H9 (cell line): ENCODE measurements at regions not wholly inside any gene's neighbourhood (a gene's known extent, or its start where the extent isn't known, plus 50 kb on each side); places are given as distances from the start of the nearest gene placed in this dataset.

Experiments
- DNase-seq: peaks from one replicate; pipeline ENCODE4 v3.0.0-alpha.2; 2017
- H2AFZ ChIP-seq: one replicate; pipeline ENCODE4 v1.6.1; 2013; ENCODE audit warnings: mild to moderate bottlenecking, low read length, control low read depth, moderate library complexity
- H2AK5ac ChIP-seq: 2 replicates; pipeline ENCODE4 v1.6.1; 2013; ENCODE audit warnings: low read length, control low read depth, mixed read lengths; ENCODE audit not compliant: insufficient read length
- H2BK120ac ChIP-seq: one replicate; pipeline ENCODE4 v1.6.1; 2013; ENCODE audit warnings: low read depth, mild to moderate bottlenecking, low read length, control low read depth, inconsistent platforms; ENCODE audit not compliant: poor library complexity, severe bottlenecking
- H2BK12ac ChIP-seq: 2 replicates; pipeline ENCODE4 v1.6.1; 2013; ENCODE audit warnings: low read length, control low read depth, mixed read lengths, low read depth; ENCODE audit not compliant: insufficient read length
- H2BK15ac ChIP-seq: 2 replicates; pipeline ENCODE4 v1.6.1; 2013; ENCODE audit warnings: low read depth, low read length, control low read depth
- H2BK20ac ChIP-seq: one replicate; pipeline ENCODE4 v1.6.1; 2013; ENCODE audit warnings: low read depth, mild to moderate bottlenecking, low read length, control low read depth, inconsistent platforms; ENCODE audit not compliant: poor library complexity, severe bottlenecking
- H2BK5ac ChIP-seq: 2 replicates; pipeline ENCODE4 v1.6.1; 2013; ENCODE audit warnings: low read length, control low read depth, mixed read lengths; ENCODE audit not compliant: insufficient read length
- H3K14ac ChIP-seq: 2 replicates; pipeline ENCODE4 v1.6.1; 2013; ENCODE audit warnings: low read length, control low read depth; ENCODE audit not compliant: insufficient read depth
- H3K18ac ChIP-seq: 2 replicates; pipeline ENCODE4 v1.6.1; 2013; ENCODE audit warnings: low read depth, mild to moderate bottlenecking, mixed read lengths, low read length, control low read depth; ENCODE audit not compliant: insufficient read length
- H3K23ac ChIP-seq: 2 replicates; pipeline ENCODE4 v1.6.1; 2013; ENCODE audit warnings: low read length, control low read depth, mixed read lengths, low read depth; ENCODE audit not compliant: insufficient read length
- H3K23me2 ChIP-seq: 2 replicates; pipeline ENCODE4 v1.6.1; 2013; ENCODE audit warnings: low read depth, mild to moderate bottlenecking, mixed read lengths, low read length, control low read depth; ENCODE audit not compliant: insufficient read length, poor library complexity, severe bottlenecking
- H3K27ac ChIP-seq: 2 replicates; pipeline ENCODE4 v1.5.1; 2013; ENCODE audit warnings: low read length, control low read depth, mixed read lengths, low read depth; ENCODE audit not compliant: insufficient read length
- H3K27me3 ChIP-seq: 2 replicates; pipeline ENCODE4 v1.6.1; 2013; ENCODE audit warnings: low read length, control low read depth, inconsistent platforms; ENCODE audit not compliant: insufficient read depth
- H3K4ac ChIP-seq: 2 replicates; pipeline ENCODE4 v1.6.1; 2013; ENCODE audit warnings: low read depth, mild to moderate bottlenecking, control low read depth, inconsistent platforms, low read length, moderate library complexity
- H3K4me1 ChIP-seq: 2 replicates; pipeline ENCODE4 v1.6.1; 2013; ENCODE audit warnings: low read length, control low read depth, inconsistent platforms; ENCODE audit not compliant: insufficient read depth
- H3K4me2 ChIP-seq: 2 replicates; pipeline ENCODE4 v1.6.1; 2013; ENCODE audit warnings: low read length, control low read depth, mixed read lengths; ENCODE audit not compliant: insufficient read length, insufficient read depth
- H3K56ac ChIP-seq: 2 replicates; pipeline ENCODE4 v1.6.1; 2013; ENCODE audit warnings: low read depth, mild to moderate bottlenecking, mixed read lengths, low read length, control low read depth; ENCODE audit not compliant: insufficient read length
- H3K79me1 ChIP-seq: 2 replicates; pipeline ENCODE4 v1.6.1; 2013; ENCODE audit warnings: low read depth, mild to moderate bottlenecking, moderate library complexity, low read length, control low read depth, inconsistent platforms; ENCODE audit not compliant: insufficient read depth, poor library complexity, severe bottlenecking
- H3K79me2 ChIP-seq: 2 replicates; pipeline ENCODE4 v1.6.1; 2013; ENCODE audit warnings: low read length, control low read depth, inconsistent platforms; ENCODE audit not compliant: insufficient read depth
- H3K9ac ChIP-seq: 2 replicates; pipeline ENCODE4 v1.6.1; 2013; ENCODE audit warnings: low read length, control low read depth, mixed read lengths; ENCODE audit not compliant: insufficient read length; ENCODE audit errors: extremely low read depth
- H3K9me3 ChIP-seq: one replicate; pipeline ENCODE4 v1.6.1; 2013; ENCODE audit warnings: low read depth, low read length, inconsistent platforms; ENCODE audit not compliant: control insufficient read depth
- H3T11ph ChIP-seq: one replicate; pipeline ENCODE4 v1.6.1; 2013; ENCODE audit warnings: mild to moderate bottlenecking, low read length, control low read depth, inconsistent platforms
- H4K20me1 ChIP-seq: one replicate; pipeline ENCODE4 v1.6.1; 2013; ENCODE audit not compliant: control insufficient read depth, insufficient read length, insufficient read depth
- H4K5ac ChIP-seq: 2 replicates; pipeline ENCODE4 v1.6.1; 2013; ENCODE audit warnings: low read depth, mild to moderate bottlenecking, mixed read lengths, low read length, control low read depth; ENCODE audit not compliant: insufficient read length
- H4K8ac ChIP-seq: replicated peaks from 2 replicates; pipeline ENCODE4 v1.6.1; 2013; ENCODE audit warnings: low read length, control low read depth, mixed read lengths, low read depth; ENCODE audit not compliant: insufficient read length
- H4K91ac ChIP-seq: 2 replicates; pipeline ENCODE4 v1.6.1; 2013; ENCODE audit warnings: low read depth, mild to moderate bottlenecking, moderate library complexity, mixed read lengths, low read length, control low read depth; ENCODE audit not compliant: insufficient read length
- H3K27ac Mint-ChIP-seq, 3 experiments: 2 replicates in 2 of 3; 3 replicates in 1 of 3; pipeline ENCODE4 v1.8.0; 2020 to 2021; ENCODE audit warnings: mixed read lengths in 3 of 3, mild to moderate bottlenecking in 1 of 3, moderate library complexity in 1 of 3
- H3K27me3 Mint-ChIP-seq: 2 replicates; pipeline ENCODE4 v1.8.0; 2021; ENCODE audit warnings: low read depth, mild to moderate bottlenecking, moderate library complexity, mixed read lengths
- H3K36me3 Mint-ChIP-seq, 3 experiments: 2 replicates in 2 of 3; 3 replicates in 1 of 3; pipeline ENCODE4 v1.8.0; 2020 to 2021; ENCODE audit warnings: low read depth in 3 of 3, mixed read lengths in 3 of 3; ENCODE audit not compliant: insufficient read depth in 1 of 3
- H3K4me1 Mint-ChIP-seq, 2 experiments: 2 replicates each; pipeline ENCODE4 v1.8.0; 2020; ENCODE audit warnings: mixed read lengths in 2 of 2
- H3K4me3 Mint-ChIP-seq, 2 experiments: 2 replicates in 1 of 2; 3 replicates in 1 of 2; pipeline ENCODE4 v1.8.0; 2020 to 2021; ENCODE audit warnings: mild to moderate bottlenecking in 2 of 2, mixed read lengths in 2 of 2, moderate library complexity in 1 of 2
- H3K9me3 Mint-ChIP-seq, 2 experiments: 2 replicates in 1 of 2; 3 replicates in 1 of 2; pipeline ENCODE4 v1.8.0; 2020; ENCODE audit warnings: mild to moderate bottlenecking in 2 of 2, mixed read lengths in 2 of 2, moderate library complexity in 1 of 2
- WGBS: extraction: QIAGEN DNeasy Blood & Tissue Kit; methylation state at CpG from one replicate; pipeline ENCODE4 v1.1.7; 2013; ENCODE audit warnings: missing lambda C conversion rate, low lambda C conversion rate, mixed read lengths; ENCODE audit not compliant: insufficient read length; ENCODE audit errors: extremely low coverage; 5-methylcytosine and 5-hydroxymethylcytosine counted together
- TF ChIP-seq, protein P1 (sequence below): fragments of 200-600 bp; sonication (generic); conservative IDR thresholded peaks from 3 replicates; pipeline ENCODE4 v1.8.0; 2021; ENCODE audit warnings: antibody characterized with exemption, mild to moderate bottlenecking

DNA sequence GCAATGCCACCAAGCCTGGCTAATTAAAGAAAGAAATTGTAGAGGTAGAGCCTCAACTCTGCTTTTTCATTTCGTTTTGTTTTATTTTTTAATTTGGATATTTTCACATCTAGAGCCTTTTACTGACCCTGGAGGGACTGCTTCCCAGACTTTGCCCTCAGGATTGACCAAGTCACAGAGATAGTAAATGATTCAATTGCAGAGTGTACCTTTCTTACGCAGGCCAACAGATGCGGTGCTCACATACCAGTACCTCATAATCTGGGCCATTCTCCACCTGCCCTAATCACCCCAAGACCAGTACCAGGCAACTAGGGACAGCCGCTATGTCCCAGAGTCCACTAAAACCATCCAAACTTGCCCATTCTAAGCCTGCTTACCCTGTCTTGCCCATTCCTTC is 110.8 kb downstream of the DDX1 start:
- no peak overlapping the region for H3K4me3 Mint-ChIP-seq
- H2BK12ac ChIP-seq = no peak overlapping the region
- no peak overlapping the region for H4K5ac ChIP-seq
- peaks cover 0 to 4% of the 10 kb centered on the region in 2 experiments; a peak in 2 of 4 replicates for H3K4me1 Mint-ChIP-seq
- H3K79me1 ChIP-seq = no peaks in the 10 kb centered on the region
- TF ChIP-seq, protein P1, sequence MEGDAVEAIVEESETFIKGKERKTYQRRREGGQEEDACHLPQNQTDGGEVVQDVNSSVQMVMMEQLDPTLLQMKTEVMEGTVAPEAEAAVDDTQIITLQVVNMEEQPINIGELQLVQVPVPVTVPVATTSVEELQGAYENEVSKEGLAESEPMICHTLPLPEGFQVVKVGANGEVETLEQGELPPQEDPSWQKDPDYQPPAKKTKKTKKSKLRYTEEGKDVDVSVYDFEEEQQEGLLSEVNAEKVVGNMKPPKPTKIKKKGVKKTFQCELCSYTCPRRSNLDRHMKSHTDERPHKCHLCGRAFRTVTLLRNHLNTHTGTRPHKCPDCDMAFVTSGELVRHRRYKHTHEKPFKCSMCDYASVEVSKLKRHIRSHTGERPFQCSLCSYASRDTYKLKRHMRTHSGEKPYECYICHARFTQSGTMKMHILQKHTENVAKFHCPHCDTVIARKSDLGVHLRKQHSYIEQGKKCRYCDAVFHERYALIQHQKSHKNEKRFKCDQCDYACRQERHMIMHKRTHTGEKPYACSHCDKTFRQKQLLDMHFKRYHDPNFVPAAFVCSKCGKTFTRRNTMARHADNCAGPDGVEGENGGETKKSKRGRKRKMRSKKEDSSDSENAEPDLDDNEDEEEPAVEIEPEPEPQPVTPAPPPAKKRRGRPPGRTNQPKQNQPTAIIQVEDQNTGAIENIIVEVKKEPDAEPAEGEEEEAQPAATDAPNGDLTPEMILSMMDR = no peak
- WGBS = no CpG with 5 or more reads among the region's 4 CpGs
- H2BK15ac ChIP-seq = no peak overlapping the region
- H3K4me2 ChIP-seq = no peak overlapping the region
- no peak for DNase-seq
- H3T11ph ChIP-seq = no peak overlapping the region
- no peaks in the 10 kb centered on the region for H3K9me3 ChIP-seq
- H3K18ac ChIP-seq = no peak overlapping the region
- 0 out of 5 replicates have a peak, but pooled peaks cover 0 to 2% of the 10 kb centered on the region in 2 experiments for H3K9me3 Mint-ChIP-seq
- H3K56ac ChIP-seq = no peak overlapping the region
- H2AFZ ChIP-seq = no peak overlapping the region
- H4K91ac ChIP-seq = no peak overlapping the region
- H4K20me1 ChIP-seq = no peaks in the 10 kb centered on the region
- no peaks in the 10 kb centered on the region for H3K27me3 ChIP-seq
- no peaks in the 10 kb centered on the region for H3K4me1 ChIP-seq
- H3K9ac ChIP-seq = no peak overlapping the region
- H3K27ac ChIP-seq = no peak overlapping the region
- no peak overlapping the region for H3K4ac ChIP-seq
- no peaks in the 10 kb centered on the region for H3K36me3 Mint-ChIP-seq
- H3K27me3 Mint-ChIP-seq = no peaks in the 10 kb centered on the region; the same call in 1 of the 2 replicates
- peak overlapping the region in 1 of 3 experiments; percentile 42; a peak in 1 of 7 replicates for H3K27ac Mint-ChIP-seq
- H4K8ac ChIP-seq = no peak overlapping the region
- no peak overlapping the region for H2BK5ac ChIP-seq
- H2BK120ac ChIP-seq = no peak overlapping the region
- no peak overlapping the region for H2BK20ac ChIP-seq
- no peak overlapping the region for H2AK5ac ChIP-seq
- H3K23ac ChIP-seq = no peak overlapping the region
- H3K23me2 ChIP-seq = no peaks in the 10 kb centered on the region
- no peaks in the 10 kb centered on the region for H3K79me2 ChIP-seq
- no peak overlapping the region for H3K14ac ChIP-seq
